NCI-H1048 (cell line): ENCODE measurements at regions not wholly inside any gene's neighbourhood (a gene's known extent, or its start where the extent isn't known, plus 50 kb on each side); places are given as distances from the start of the nearest gene placed in this dataset.
"Not testable (repeated sequence)": the region's sequence is repeated elsewhere in the genome, so short reads cannot be mapped to it uniquely, and the experiment has no call there.

Experiments used
- DNase-seq: peaks from one replicate; lab custom pipeline; 2025; lab: John Stamatoyannopoulos, UW

DNA sequence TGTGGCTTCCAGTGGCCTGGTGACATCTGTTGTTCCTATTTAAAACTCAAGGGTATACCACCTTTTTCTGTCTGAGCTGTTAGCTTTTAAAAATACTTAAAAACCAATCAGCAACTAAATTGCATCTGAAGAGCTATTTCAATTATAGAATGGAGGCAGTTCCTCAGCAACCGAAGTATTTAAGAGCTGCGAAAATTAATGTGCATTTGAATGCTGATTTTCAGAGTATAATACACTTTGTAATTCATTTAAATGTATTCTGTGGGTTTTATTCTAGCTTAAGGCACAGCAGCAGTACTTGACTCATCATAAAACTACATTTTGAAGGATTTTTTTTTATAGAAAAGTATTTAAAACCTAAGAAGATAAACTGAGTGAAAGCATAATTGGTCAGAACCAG lies 404.9 kb upstream of the PRKCQ start:
- DNase-seq, result no peak

DNA sequence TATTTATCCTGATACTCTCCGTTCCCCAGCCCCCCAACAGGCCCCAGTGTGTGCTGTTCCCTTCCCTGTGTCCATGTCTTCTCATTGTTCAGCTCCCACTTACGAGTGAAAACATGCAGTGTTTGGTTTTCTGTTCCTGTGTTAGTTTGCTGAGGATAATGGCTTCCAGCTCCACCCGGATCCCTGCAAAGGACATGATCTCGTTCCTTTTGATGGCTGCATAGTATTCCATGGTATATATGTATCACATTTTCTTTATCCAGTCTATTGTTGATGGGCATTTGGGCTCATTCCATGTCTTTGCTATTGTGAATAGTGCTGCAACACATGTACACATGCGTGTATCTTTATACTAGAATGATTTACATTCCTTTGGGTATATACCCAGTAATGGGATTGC lies 403.9 kb upstream of the PRKCQ start:
- DNase-seq, result not testable (repeated sequence)

DNA sequence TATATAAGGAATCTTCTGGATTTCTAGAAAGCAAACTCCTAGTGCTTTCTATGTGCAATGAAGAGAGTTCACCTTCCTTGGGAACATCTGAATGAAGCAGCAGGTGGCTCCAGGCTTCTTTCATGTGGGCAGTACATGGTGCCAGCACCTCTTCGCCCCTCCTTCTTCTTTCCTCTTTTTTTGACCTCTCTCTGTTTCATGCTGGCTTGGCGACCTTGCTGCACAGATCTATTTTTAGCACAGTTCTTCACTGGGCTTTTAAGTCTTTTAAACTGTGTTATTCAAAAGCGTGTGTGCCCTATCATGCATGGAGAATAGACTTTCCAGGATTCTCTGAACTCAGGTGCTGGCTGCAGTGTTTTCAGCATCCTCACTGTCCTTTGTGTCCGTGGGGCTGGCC lies 400.3 kb upstream of the PRKCQ start:
- DNase-seq, result no peak

DNA sequence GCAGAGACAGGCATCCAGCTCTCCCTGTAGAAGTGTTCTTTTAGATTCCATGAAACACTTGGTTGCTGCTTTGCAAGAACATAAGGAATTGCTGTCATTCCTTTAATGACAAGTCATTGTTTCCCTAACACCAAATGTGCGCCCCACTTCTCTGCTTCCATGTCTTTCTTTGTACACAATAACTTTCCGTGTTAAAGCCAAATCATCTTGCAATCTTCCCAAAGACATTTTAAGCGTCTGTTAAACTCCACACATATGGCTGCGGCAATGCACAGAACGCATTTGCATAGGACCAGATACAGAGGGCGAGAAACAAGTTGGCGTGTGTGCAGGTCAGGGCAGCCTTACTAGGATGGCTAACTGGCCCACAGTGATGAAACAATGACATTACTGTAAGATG lies 399.3 kb upstream of the PRKCQ start:
- DNase-seq, result no peak

DNA sequence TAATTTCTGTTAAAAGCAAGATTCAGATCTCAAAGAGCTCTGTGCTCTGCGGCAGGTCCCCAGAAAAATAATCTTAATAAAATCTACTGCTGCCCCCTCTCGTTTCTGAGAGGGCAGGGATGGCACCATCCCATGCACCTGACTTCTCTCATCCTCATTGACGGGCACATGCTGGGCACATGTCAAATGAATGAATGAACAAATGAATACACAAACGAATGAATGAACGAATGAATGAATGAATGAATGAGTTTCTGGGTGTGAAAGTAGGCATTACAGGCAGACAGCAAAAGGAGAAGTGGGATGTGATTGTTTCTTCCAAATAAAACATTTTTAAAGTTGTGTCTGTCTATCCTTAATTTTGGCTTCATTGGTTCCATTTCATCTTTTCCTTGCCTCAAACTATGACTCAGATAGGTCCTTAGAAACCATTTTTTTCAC lies 398.1 kb upstream of the PRKCQ start:
- DNase-seq, result no peak

DNA sequence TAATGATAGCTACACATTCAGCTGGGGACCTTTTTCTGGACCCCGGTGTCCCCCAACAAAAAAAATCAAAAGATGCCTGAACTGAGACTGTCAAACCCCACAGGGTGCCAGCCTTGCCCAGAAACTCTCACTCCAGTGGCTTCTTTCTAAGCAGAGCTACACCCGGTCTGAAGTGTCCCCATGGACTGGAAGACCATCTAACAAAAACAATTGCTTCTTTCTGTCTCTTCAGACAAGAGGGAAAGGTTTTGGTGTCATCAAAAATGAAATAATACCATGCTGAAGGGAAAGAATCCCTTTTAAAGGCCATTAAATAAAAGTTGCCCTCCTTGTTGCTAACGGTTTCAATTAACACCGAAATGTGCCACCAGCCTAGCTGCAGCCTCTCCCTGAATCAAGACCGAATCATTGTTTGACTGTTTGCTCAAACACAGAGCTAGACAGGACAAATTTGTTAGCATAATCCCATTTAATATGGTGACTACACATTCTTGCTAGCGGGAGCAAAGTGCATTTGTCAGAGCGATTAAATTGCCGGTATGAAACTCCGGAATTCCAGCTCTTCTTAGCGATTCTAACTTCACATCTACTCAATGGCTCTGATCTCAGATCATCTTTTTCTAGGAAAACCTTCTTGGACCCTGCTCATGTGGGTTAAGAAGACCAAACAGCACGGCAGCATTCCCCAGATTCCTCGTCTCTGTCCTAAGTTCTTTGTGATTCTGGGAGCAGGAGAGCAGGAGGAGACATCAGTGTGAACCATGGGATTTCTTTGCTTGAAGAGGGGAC lies 397.5 kb upstream of the PRKCQ start:
- DNase-seq, result no peak

DNA sequence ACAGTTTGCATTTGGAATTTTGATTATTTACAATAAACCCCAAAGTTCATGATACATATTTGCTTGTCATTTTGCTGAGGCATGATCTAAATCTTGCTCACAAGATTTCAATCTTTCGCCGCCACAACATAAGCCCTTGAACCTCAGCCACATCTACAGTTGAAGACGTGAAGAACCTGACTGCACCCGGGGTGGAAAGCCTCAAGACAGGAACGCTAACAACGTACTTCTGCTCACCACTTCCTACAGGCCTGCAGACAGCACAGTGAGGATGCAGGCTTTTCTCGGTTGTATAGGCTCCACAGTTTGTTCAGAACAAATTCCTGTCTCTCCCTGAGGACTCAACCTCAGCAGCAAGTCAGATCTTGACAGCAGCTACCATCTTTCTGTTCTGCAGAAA lies 393.8 kb upstream of the PRKCQ start:
- DNase-seq, result no peak

DNA sequence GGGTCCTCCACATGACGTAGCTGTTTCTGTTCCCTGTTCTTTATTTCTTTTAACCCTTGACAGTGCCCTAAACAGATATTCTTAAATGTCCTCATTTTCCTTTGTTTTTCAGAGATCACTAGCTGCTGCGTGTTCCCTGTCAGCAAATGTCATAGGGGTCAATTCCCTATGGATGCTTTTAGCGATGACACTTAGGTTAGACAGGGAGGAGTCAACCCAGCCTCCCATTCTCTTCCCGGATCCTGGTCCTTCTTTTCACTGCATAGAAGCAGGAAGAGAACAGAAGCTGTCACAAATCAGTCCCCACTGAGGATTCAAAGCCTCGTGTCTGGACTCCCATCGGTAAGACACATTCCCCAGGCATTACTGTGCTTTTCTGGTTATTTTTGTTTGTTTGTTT lies 392.1 kb upstream of the PRKCQ start:
- DNase-seq, result no peak

DNA sequence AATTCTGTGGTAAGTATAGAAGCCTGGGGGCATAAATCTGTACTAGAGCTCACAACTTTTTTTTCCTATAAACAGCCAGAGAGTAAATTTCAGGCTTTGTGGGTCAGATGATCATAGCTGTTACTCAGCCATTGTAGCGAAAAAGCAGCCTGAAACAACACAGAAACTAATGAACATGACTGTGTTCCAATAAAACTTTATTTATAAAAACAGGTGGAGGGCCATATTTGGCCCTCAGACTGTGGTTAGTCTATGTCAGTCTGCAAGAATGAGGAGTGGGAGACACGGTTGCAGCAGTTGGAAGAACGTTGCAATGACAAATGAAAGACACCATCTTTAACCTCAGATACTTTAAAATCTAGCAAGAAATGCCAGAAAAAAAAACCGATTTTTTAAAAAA lies 389.6 kb upstream of the PRKCQ start:
- DNase-seq, result no peak

DNA sequence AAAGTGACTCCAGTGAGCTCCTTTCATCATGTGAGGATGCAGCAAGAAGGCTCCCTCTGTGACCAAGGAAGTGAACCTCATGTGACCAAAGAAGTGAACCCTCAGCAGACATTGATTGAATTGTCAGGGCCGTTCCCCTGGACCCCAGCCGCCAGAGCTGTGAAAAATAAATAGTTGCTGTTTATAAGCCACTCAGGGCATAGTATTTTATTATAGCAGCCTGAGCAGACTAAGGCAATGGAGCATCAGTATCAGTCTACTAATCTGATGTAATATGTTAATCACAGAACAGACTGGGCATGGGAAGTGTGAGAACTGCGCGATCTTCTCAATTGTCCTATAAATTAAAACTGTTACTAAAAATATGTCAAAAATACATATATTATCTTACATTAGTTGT lies 384.5 kb upstream of the PRKCQ start:
- no peak for DNase-seq

DNA sequence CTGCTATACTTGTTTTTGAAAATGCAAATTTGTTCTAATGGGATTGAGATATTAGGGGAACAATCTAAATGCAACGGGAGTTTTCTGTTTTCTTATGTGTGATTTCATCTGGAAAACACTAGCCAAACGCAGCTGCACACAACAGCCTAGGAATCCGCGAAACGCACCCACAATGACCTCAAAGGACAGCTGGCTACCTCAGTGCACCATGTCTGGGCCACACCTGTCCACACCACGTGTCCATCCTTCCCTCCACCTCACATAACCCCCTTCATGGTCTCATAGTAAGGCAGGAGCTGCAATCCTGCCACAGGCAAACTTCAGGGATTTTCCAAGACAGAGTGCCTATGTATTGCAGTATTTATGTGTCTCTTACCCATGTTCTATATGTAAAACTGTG lies 382.5 kb upstream of the PRKCQ start:
- no peak for DNase-seq

DNA sequence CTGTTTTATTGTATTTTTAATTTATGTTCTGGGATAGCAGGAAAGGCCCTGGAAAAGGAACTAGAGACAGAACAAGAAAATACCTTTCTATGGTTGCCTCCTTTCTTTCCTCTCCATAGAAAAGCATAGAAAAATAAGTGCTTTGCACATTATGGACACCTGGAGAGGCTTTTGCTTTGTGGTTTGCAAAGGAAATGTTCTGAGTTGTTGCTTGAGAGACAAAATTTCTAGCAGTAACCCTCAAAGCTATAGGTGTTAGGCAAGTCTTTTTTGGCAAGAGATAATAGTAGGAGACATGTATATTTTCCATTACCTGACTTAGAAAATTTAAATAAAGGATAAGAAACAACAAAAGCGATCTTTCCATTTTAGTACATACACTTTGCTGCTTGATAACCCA lies 378.6 kb upstream of the PRKCQ start:
- no peak for DNase-seq

DNA sequence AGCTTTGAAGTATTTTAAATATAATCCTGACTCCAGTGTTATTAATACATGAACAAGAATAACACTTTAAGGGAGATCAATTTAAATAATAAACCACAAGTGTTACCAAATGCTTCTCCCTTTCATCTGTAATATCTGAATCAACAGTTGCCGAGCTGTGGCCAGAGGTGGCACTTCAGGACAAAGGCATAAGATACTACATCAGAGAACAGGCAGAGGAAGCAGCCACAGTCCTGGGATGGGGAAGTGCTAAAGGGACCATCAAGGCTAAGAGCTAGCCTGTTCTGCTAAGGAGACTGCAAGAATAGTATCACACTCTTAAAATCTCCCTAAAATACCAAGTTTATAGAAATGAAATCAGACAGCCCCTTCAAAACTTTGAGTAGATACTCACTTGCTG lies 378.2 kb upstream of the PRKCQ start:
- no peak for DNase-seq

DNA sequence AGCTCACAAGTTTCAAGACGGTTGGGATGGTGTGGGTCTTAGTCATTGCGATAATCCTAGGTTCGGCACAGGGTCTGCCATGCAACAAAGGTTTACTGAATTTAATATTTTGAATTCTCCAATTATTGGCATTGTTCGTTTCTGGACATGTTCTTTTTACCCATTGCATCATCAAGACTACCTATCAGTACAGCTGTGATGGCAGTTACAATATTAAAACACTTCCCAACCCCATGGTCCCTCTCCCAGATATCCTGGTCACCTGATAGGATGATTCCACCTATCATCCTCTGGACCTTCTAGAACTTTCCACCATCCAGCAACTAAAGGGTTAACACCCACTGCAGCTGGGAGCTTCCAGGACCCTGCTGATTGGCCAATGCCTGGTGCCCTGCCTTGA lies 377.8 kb upstream of the PRKCQ start:
- DNase-seq, result no peak

DNA sequence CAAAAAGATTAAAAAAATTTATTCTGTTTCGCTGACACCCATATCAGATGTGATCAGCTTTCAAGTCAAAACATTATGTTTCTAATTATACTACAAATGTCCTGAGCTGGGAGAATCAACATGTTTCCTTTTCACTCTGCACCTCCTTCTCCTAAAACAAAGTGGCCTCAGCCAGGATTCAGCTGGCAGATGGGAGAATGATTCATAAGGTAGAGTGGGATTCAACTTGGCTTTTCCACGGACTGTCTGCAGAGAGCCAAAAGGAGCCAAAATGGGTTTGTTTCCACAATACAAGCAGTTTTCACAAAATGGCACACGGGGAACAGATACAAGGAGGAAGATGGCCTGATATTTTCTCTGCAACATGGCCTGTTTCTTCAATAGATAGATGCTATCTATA lies 376.5 kb upstream of the PRKCQ start:
- no peak for DNase-seq

DNA sequence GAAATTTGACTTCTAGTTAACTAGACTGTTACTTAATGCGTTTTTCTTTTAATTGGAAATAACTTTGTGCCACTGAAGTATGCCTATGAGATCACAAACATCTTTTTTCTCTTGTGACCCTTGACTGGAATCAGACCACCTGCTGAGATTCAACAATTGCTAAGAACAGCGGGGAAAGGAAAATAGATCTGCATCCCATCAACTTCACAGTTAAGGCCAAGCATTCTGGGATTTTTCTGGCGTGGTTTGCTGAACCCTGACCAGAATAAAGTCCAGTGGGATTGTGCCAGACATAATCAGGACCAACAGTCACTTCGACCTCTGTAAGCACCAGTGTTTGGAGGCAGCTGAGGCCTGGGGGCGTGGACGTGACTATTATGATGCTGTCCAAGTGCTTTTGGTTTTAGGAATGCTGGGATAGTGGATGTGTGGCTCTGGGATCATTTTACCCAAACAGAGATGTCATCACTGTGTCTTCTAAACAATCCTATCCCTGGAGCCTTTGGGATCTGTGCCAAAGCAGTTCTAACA lies 373.3 kb upstream of the PRKCQ start:
- DNase-seq, result no peak

DNA sequence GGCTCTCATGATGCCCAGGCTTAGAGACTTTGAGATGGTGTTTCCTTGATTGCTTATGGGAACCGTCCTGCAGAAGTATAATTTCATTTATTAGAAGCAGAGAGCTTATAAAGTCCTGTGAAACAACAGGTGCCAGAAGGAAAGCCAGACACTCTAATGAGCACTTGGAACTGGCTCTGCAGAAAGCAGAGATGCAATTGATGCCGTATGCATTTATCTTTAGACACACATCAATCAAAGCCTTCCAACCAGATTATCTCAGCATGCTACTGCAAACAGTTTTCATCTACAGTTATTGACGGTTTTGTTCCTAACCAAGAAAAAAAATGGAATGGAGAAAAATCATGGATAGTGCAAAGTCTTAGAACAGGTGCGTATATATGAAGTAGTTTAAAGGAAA lies 371.7 kb upstream of the PRKCQ start:
- DNase-seq, result no peak

DNA sequence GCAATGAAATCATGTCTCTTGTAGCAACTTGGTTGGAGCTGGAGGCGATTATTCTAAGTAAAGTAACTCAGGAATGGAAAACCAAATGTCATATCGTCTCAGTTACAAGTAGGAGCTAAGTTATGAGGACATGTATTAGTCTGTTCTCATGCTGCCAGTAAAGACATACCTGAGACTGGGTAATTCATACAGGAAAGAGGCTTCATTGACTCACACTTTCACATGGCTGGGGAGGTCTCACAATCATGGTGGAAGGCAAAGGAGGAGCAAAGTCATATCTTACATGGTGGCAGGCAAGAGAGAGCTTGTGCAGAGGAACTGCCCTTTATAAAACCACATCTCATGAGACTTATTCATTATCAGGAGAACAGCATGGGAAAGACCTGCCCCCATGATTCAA lies 370.1 kb upstream of the PRKCQ start:
- no peak for DNase-seq

DNA sequence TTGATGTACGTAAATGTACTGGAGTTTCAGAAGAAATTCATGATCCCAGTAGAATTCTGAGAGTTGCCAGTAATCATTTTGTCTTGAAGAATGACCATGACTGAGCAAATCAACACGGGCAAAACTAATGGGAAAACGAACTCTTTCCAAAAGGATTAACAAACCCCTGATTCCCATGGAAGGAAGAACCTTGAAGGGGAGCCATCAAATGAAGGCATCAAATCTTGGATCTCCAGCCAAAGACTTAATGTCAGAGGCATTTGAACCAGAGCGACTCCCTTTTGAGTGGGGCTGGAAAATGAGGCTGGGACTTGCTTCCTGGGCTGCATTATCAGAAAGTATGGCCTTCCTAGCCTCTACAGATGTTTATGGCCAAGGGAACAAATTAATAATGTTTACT lies 364.4 kb upstream of the PRKCQ start:
- no peak for DNase-seq

DNA sequence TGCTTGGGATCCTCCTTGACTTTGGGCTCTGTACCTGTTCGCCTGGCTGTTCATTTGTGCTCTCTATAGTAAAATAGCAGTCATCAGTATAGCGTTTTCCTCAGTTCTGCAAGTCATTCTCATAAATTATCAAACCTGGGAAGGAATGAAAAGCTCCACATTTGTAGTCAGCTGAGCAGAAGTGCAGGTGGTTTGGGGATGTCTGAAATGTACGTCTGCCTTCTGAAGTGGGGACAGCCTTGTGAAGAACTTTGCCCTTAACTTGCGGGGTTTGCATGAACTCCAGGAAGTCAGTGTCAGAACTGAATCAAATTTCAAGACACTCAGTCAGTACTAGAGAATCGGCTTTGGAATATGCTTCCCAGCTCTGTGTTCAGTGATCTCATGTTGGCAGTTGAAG lies 358.3 kb upstream of the PRKCQ start:
- DNase-seq, result no peak

DNA sequence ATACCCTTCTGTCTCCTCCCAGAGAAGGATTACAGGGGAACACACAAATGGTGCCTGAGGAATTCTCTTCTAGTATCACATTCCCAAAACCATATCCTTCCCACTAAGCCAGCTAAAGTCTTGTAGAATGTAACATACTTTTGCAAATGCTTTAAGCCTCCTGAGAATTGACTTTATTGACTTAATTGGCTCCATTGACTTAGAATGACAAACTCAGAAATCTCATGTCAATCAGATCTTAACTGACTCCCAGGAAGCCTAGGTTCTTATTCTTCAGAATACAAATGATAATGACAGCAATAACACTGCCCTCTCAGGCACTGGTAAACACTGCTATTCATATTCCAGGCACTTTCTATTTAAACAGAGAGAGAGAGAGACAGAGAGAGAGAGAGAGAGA lies 356.9 kb upstream of the PRKCQ start:
- DNase-seq, result no peak

DNA sequence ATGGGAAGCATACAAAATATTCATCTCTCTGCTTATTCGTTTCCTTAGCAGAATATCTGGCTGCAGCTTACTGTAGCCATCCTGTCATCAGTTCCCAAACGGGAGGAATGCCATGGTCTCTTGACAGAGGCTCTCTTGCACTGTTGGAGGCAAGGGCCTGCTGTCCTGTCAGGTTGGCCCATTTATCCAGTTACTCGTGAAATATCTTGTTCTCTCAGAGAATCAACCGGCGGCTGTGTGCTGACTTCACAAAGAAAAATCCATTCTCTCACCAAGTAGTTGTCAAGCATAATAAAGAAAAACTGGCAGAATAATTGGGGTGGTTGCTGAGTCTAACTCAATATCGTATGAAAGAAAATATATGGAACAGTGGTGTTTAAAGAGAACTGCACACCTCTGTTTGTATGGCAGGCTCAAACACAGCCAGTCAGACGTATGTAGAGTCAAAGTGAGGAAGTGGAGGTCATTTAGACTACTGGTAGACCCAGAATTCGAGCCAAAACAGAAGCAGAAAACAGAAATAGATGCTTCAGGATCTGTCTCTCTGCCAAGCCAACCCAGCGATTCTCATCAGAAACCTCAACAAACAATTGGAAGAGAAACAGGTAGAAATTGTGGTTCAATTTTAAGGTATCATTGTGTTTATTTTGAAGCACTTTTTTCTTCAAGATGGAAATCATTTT lies 349.2 kb upstream of the PRKCQ start:
- DNase-seq, result no peak

DNA sequence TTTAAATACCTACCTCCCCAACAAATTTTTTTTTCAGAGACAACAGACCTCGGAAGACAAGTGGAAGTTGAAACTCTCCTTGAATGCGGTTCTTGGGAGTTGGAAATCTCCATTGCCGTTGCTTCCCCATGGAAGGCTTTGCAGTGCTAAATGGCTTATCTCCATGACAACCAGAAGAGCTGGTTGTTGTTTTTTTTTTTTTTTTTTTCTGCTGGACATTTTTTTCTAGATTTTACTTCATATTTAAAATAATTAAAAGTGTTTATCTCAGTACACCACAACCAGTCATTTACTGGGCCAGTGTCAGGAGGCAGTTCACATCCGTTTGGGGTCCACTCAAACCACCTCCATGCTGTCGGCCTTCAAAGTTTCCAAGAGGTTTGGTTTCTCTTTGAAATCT lies 348.5 kb upstream of the PRKCQ start:
- no peak for DNase-seq

DNA sequence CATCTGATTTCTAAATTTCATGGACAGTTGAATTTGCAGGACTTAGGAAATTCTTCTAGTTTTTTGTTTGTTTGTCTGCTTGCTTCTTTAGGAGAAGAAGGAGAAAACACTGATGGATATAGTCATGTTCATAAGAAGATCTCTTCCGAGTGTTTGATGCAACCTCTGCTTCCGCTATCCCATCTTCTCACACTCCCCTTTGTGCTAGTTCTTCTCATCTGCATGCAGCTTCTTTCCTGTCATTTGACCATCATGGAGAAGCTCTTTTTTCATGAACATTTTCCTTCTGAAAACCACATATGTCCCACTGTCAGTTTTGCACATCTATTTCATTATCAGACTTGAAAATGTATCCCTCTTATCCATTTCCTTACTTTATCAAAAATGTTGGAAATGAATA lies 346.9 kb upstream of the PRKCQ start:
- no peak for DNase-seq
